PFSK-1 (cell line): ENCODE measurements at regions not wholly inside any gene's neighbourhood (a gene's known extent, or its start where the extent isn't known, plus 50 kb on each side); places are given as distances from the start of the nearest gene placed in this dataset.

Source experiments
- FOXP2 ChIP-seq: optimal IDR thresholded peaks from 2 replicates; pipeline ENCODE3; 2011; ENCODE audit warnings: borderline replicate concordance, control low read depth, inconsistent platforms; ENCODE audit not compliant: insufficient read depth; ENCODE audit errors: extremely low read length, extremely low read depth
- POLR2AphosphoS5 ChIP-seq: IDR thresholded peaks from 2 replicates; pipeline ENCODE4 v1.6.1; 2012; ENCODE audit warnings: low read depth, mild to moderate bottlenecking, control low read depth, low read length, moderate library complexity
- REST ChIP-seq, 2 experiments: IDR thresholded peaks; 2 replicates each; pipeline versions ENCODE4 v1.6.1 to v1.8.0; 2011 to 2012; ENCODE audit warnings: low read depth in 2 of 2, low read length in 2 of 2, control low read depth in 1 of 2, inconsistent platforms in 1 of 2, mild to moderate bottlenecking in 1 of 2, moderate library complexity in 1 of 2; ENCODE audit not compliant: insufficient read depth in 1 of 2
- SIN3A ChIP-seq: IDR thresholded peaks from 2 replicates; pipeline ENCODE4 v1.6.1; 2012; ENCODE audit warnings: mild to moderate bottlenecking, low read length, moderate library complexity, borderline replicate concordance; ENCODE audit not compliant: insufficient read depth
- TAF1 ChIP-seq: IDR thresholded peaks from 2 replicates; pipeline ENCODE4 v1.6.1; 2012; ENCODE audit warnings: low read length, control low read depth, borderline replicate concordance; ENCODE audit not compliant: insufficient read depth

- TF ChIP-seq FOXP2 (no peak), TAF1 (no peak), SIN3A (no peak), REST (IDR thresholded peaks at IDR 0.05; ENCODE audit: insufficient read depth in 1 of 2, low read depth in 2 of 2, low read length in 2 of 2) (no peak), POLR2AphosphoS5 (no peak)
Observed at GRCh38 chr14:97517566-97518234, 720.5 kb downstream of the VRK1 start.

- TF ChIP-seq REST (IDR thresholded peaks at IDR 0.05; ENCODE audit: insufficient read depth in 1 of 2, low read depth in 2 of 2, low read length in 2 of 2) (no peak), POLR2AphosphoS5 (no peak), TAF1 (no peak), SIN3A (no peak), FOXP2 (no peak)
Observed at GRCh38 chr14:97523936-97524335, 726.8 kb downstream of the VRK1 start.

GRCh38 chr14:97524589-97525319, 727.6 kb downstream of the VRK1 start:
- TF ChIP-seq SIN3A (no peak), REST (IDR thresholded peaks at IDR 0.05; ENCODE audit: insufficient read depth in 1 of 2, low read depth in 2 of 2, low read length in 2 of 2) (no peak), TAF1 (no peak), FOXP2 (no peak), POLR2AphosphoS5 (no peak)

- TF ChIP-seq FOXP2 (no peak), TAF1 (no peak), SIN3A (no peak), REST (IDR thresholded peaks at IDR 0.05; ENCODE audit: insufficient read depth in 1 of 2, low read depth in 2 of 2, low read length in 2 of 2) (no peak), POLR2AphosphoS5 (no peak)
Observed at GRCh38 chr14:97527993-97528392, 730.8 kb downstream of the VRK1 start.
